HEK293 (cell line): ENCODE measurements at regions not wholly inside any gene's neighbourhood (a gene's known extent, or its start where the extent isn't known, plus 50 kb on each side); places are given as distances from the start of the nearest gene placed in this dataset.

Experiments used
- CTCF ChIA-PET: fragments of 350-600 bp; formaldehyde crosslinking; extraction: SDS; loops from one replicate; lab custom pipeline; 2021; ENCODE audit warnings: antibody characterized with exemption; lab: Yijun Ruan, JAX
- POLR2A ChIA-PET: fragments of 300-600 bp; formaldehyde crosslinking; extraction: SDS; loops from one replicate; lab custom pipeline; 2020; ENCODE audit warnings: antibody characterized with exemption, inconsistent platforms; lab: Yijun Ruan, JAX
- H3K27ac ChIP-seq: fragments of 200-500 bp; sonication (Bioruptor generic); 2 replicates; pipeline ENCODE4 v1.5.1; 2014; ENCODE audit warnings: low read depth, low read length, control low read depth, inconsistent platforms; ENCODE audit errors: extremely low read depth
- H3K36me3 ChIP-seq, 2 experiments: fragments of 200-500 bp in 1 of 2; sonication (Bioruptor generic) in 1 of 2; 1 replicate in 1 of 2; 2 replicates in 1 of 2; pipeline ENCODE4 v1.5.1; 2014 to 2017; ENCODE audit warnings: inconsistent platforms in 2 of 2, low read length in 2 of 2; ENCODE audit not compliant: control insufficient read depth in 2 of 2, insufficient read depth in 1 of 2
- H3K4me1 ChIP-seq: fragments of 200-500 bp; sonication (Bioruptor generic); 2 replicates; pipeline ENCODE4 v1.5.1; 2014; ENCODE audit warnings: mild to moderate bottlenecking, low read length, inconsistent platforms; ENCODE audit not compliant: control insufficient read depth, insufficient read depth
- H3K4me3 ChIP-seq: 2 replicates; pipeline ENCODE4 v1.5.1; 2011; ENCODE audit warnings: low read depth, mild to moderate bottlenecking, control low read depth, low read length, moderate library complexity
- H3K9me3 ChIP-seq: fragments of 200-500 bp; sonication (Bioruptor generic); 2 replicates; pipeline ENCODE4 v1.5.1; 2014; ENCODE audit warnings: low read depth, low read length, inconsistent platforms; ENCODE audit not compliant: control insufficient read depth, insufficient read depth
- KLF10 ChIP-seq: fragments of 450-650 bp; IDR thresholded peaks from 2 replicates; pipeline ENCODE4 v1.5.1; 2018; ENCODE audit warnings: missing biosample characterization, mild to moderate bottlenecking, missing genetic modification characterization
- MYNN ChIP-seq: fragments of 450-650 bp; formaldehyde crosslinking; IDR thresholded peaks from 2 replicates; pipeline ENCODE4 v1.5.1; 2016; ENCODE audit warnings: missing biosample characterization, missing genetic modification characterization, borderline replicate concordance
- RBAK ChIP-seq: fragments of 450-650 bp; formaldehyde crosslinking; IDR thresholded peaks from 2 replicates; pipeline ENCODE4 v1.5.1; 2016; ENCODE audit warnings: missing biosample characterization, missing genetic modification characterization
- REST ChIP-seq: fragments of 450-650 bp; formaldehyde crosslinking; IDR thresholded peaks from 2 replicates; pipeline ENCODE4 v1.5.1; 2016; ENCODE audit warnings: missing biosample characterization, missing genetic modification characterization
- TCF7L2 ChIP-seq: IDR thresholded peaks from 2 replicates; pipeline ENCODE4 v1.6.1; 2011; ENCODE audit warnings: low read depth, mild to moderate bottlenecking, inconsistent platforms, low read length, moderate library complexity, borderline replicate concordance
- YY1 ChIP-seq: fragments of 450-650 bp; formaldehyde crosslinking; IDR thresholded peaks from 2 replicates; pipeline ENCODE4 v1.5.1; 2018; ENCODE audit warnings: missing biosample characterization, missing genetic modification characterization
- ZFHX2 ChIP-seq: fragments of 450-650 bp; formaldehyde crosslinking; conservative IDR thresholded peaks from 2 replicates; pipeline ENCODE4 v1.5.1; 2016; ENCODE audit warnings: missing biosample characterization, missing genetic modification characterization
- ZIC2 ChIP-seq: fragments of 450-650 bp; formaldehyde crosslinking; IDR thresholded peaks from 2 replicates; pipeline ENCODE4 v1.5.1; 2016; ENCODE audit warnings: missing biosample characterization, missing genetic modification characterization
- ZNF112 ChIP-seq: fragments of 450-650 bp; formaldehyde crosslinking; IDR thresholded peaks from 2 replicates; pipeline ENCODE4 v1.5.0; 2017; ENCODE audit warnings: missing biosample characterization, missing genetic modification characterization
- ZNF16 ChIP-seq: fragments of 450-650 bp; formaldehyde crosslinking; IDR thresholded peaks from 2 replicates; pipeline ENCODE4 v1.5.1; 2016; ENCODE audit warnings: low read depth, missing biosample characterization, missing genetic modification characterization
- ZNF19 ChIP-seq: fragments of 450-650 bp; formaldehyde crosslinking; IDR thresholded peaks from 2 replicates; pipeline ENCODE4; 2016; ENCODE audit warnings: missing biosample characterization, missing genetic modification characterization, low read depth
- ZNF350 ChIP-seq: fragments of 450-650 bp; formaldehyde crosslinking; IDR thresholded peaks from 2 replicates; pipeline ENCODE4 v1.5.0; 2017; ENCODE audit warnings: missing biosample characterization, mild to moderate bottlenecking, missing genetic modification characterization
- ZNF394 ChIP-seq: fragments of 450-650 bp; formaldehyde crosslinking; IDR thresholded peaks from 2 replicates; pipeline ENCODE4 v1.5.1; 2016; ENCODE audit warnings: missing biosample characterization, missing genetic modification characterization, mild to moderate bottlenecking, moderate library complexity, borderline replicate concordance
- ZNF48 ChIP-seq: fragments of 450-650 bp; formaldehyde crosslinking; IDR thresholded peaks from 2 replicates; pipeline ENCODE4 v1.5.1; 2016; ENCODE audit warnings: missing biosample characterization, missing genetic modification characterization
- ZNF514 ChIP-seq: fragments of 450-650 bp; formaldehyde crosslinking; IDR thresholded peaks from 2 replicates; pipeline ENCODE4 v1.5.1; 2016; ENCODE audit warnings: missing biosample characterization, missing genetic modification characterization
- ZNF529 ChIP-seq: fragments of 450-650 bp; formaldehyde crosslinking; IDR thresholded peaks from 2 replicates; pipeline ENCODE4 v1.5.1; 2017; ENCODE audit warnings: missing genetic modification characterization, missing biosample characterization; ENCODE audit not compliant: insufficient replicate concordance
- ZNF530 ChIP-seq: fragments of 450-650 bp; formaldehyde crosslinking; IDR thresholded peaks from 2 replicates; pipeline ENCODE4 v1.5.1; 2016; ENCODE audit warnings: low read depth, missing biosample characterization, missing genetic modification characterization
- ZNF549 ChIP-seq: fragments of 450-650 bp; IDR thresholded peaks from 2 replicates; pipeline ENCODE4 v1.5.1; 2018; ENCODE audit warnings: missing biosample characterization, missing genetic modification characterization, mild to moderate bottlenecking, inconsistent platforms, moderate library complexity
- ZNF610 ChIP-seq: fragments of 450-650 bp; formaldehyde crosslinking; IDR thresholded peaks from 2 replicates; pipeline ENCODE4 v1.5.1; 2016; ENCODE audit warnings: missing biosample characterization, missing genetic modification characterization, borderline replicate concordance
- ZNF639 ChIP-seq: fragments of 450-650 bp; formaldehyde crosslinking; IDR thresholded peaks from 2 replicates; pipeline ENCODE4 v1.5.1; 2016; ENCODE audit warnings: missing biosample characterization, missing genetic modification characterization
- ZNF658 ChIP-seq: fragments of 450-650 bp; formaldehyde crosslinking; IDR thresholded peaks from 2 replicates; pipeline ENCODE4; 2016; ENCODE audit warnings: missing biosample characterization, missing genetic modification characterization
- ZNF670 ChIP-seq: fragments of 450-650 bp; formaldehyde crosslinking; IDR thresholded peaks from 2 replicates; pipeline ENCODE4 v1.5.1; 2016; ENCODE audit warnings: missing biosample characterization, missing genetic modification characterization, low read depth
- ZNF707 ChIP-seq: fragments of 450-650 bp; formaldehyde crosslinking; IDR thresholded peaks from 2 replicates; pipeline ENCODE4 v1.5.1; 2016; ENCODE audit warnings: missing biosample characterization, missing genetic modification characterization
- ZNF776 ChIP-seq: fragments of 450-650 bp; formaldehyde crosslinking; IDR thresholded peaks from 2 replicates; pipeline ENCODE4 v1.5.0; 2017; ENCODE audit warnings: missing biosample characterization, missing genetic modification characterization, borderline replicate concordance
- ZNF791 ChIP-seq: fragments of 450-650 bp; formaldehyde crosslinking; IDR thresholded peaks from 2 replicates; pipeline ENCODE4 v1.5.1; 2016; ENCODE audit warnings: missing biosample characterization, missing genetic modification characterization
- TF ChIP-seq, protein P1 (sequence below): fragments of 450-650 bp; formaldehyde crosslinking; IDR thresholded peaks from 2 replicates; pipeline ENCODE4 v1.5.1; 2016; ENCODE audit warnings: missing biosample characterization, missing genetic modification characterization, borderline replicate concordance
- TF ChIP-seq, protein P2 (sequence below): fragments of 450-650 bp; formaldehyde crosslinking; IDR thresholded peaks from 2 replicates; pipeline ENCODE4 v1.5.1; 2017; ENCODE audit warnings: missing biosample characterization, missing genetic modification characterization

- Histone ChIP-seq H3K27ac (no peak overlapping the region), H3K36me3 (no peaks in the 10 kb centered on the region), H3K4me3 (no peak overlapping the region), H3K4me1 (no peaks in the 10 kb centered on the region), H3K9me3 (no peaks in the 10 kb centered on the region)
- ChIA-PET POLR2A (no interaction called here), CTCF (no interaction called here)
- TF ChIP-seq ZNF658 (tag by site-specific recombination) (no peak), TCF7L2 (no peak), ZNF707 (tag by site-specific recombination) (no peak), ZNF19 (tag by site-specific recombination) (no peak), KLF10 (no peak), ZNF529 (no peak), ZNF112 (tag by site-specific recombination) (no peak), REST (no peak), ZNF530 (tag by site-specific recombination) (no peak), ZFHX2 (tag by site-specific recombination) (no peak), ZNF514 (tag by site-specific recombination) (no peak), ZNF610 (no peak), ZIC2 (tag by site-specific recombination) (no peak), RBAK (tag by site-specific recombination) (no peak)
- TF ChIP-seq, protein P1, sequence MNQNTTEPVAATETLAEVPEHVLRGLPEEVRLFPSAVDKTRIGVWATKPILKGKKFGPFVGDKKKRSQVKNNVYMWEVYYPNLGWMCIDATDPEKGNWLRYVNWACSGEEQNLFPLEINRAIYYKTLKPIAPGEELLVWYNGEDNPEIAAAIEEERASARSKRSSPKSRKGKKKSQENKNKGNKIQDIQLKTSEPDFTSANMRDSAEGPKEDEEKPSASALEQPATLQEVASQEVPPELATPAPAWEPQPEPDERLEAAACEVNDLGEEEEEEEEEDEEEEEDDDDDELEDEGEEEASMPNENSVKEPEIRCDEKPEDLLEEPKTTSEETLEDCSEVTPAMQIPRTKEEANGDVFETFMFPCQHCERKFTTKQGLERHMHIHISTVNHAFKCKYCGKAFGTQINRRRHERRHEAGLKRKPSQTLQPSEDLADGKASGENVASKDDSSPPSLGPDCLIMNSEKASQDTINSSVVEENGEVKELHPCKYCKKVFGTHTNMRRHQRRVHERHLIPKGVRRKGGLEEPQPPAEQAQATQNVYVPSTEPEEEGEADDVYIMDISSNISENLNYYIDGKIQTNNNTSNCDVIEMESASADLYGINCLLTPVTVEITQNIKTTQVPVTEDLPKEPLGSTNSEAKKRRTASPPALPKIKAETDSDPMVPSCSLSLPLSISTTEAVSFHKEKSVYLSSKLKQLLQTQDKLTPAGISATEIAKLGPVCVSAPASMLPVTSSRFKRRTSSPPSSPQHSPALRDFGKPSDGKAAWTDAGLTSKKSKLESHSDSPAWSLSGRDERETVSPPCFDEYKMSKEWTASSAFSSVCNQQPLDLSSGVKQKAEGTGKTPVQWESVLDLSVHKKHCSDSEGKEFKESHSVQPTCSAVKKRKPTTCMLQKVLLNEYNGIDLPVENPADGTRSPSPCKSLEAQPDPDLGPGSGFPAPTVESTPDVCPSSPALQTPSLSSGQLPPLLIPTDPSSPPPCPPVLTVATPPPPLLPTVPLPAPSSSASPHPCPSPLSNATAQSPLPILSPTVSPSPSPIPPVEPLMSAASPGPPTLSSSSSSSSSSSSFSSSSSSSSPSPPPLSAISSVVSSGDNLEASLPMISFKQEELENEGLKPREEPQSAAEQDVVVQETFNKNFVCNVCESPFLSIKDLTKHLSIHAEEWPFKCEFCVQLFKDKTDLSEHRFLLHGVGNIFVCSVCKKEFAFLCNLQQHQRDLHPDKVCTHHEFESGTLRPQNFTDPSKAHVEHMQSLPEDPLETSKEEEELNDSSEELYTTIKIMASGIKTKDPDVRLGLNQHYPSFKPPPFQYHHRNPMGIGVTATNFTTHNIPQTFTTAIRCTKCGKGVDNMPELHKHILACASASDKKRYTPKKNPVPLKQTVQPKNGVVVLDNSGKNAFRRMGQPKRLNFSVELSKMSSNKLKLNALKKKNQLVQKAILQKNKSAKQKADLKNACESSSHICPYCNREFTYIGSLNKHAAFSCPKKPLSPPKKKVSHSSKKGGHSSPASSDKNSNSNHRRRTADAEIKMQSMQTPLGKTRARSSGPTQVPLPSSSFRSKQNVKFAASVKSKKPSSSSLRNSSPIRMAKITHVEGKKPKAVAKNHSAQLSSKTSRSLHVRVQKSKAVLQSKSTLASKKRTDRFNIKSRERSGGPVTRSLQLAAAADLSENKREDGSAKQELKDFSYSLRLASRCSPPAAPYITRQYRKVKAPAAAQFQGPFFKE: no peak
These were observed 457.4 kb upstream of the DCN start for GRCh38 chr12:91640021-91640420.

- H3K27ac ChIP-seq: no peak overlapping the region
- H3K9me3 ChIP-seq: no peaks in the 10 kb centered on the region
- H3K4me3 ChIP-seq: no peak overlapping the region
- CTCF ChIA-PET: no interaction called here
- no peaks in the 10 kb centered on the region for H3K36me3 ChIP-seq
- POLR2A ChIA-PET: no interaction called here
- no peaks in the 10 kb centered on the region for H3K4me1 ChIP-seq
- TF ChIP-seq ZNF549 (tag by site-specific recombination) (no peak), MYNN (tag by site-specific recombination) (no peak), ZNF670 (no peak), ZNF394 (no peak), ZNF350 (no peak), ZNF48 (tag by site-specific recombination) (no peak), YY1 (tag by site-specific recombination) (no peak), ZNF776 (tag by site-specific recombination) (no peak), ZNF639 (tag by site-specific recombination) (no peak), ZNF791 (tag by site-specific recombination) (no peak), ZNF16 (tag by site-specific recombination) (no peak)
- TF ChIP-seq, protein P2, sequence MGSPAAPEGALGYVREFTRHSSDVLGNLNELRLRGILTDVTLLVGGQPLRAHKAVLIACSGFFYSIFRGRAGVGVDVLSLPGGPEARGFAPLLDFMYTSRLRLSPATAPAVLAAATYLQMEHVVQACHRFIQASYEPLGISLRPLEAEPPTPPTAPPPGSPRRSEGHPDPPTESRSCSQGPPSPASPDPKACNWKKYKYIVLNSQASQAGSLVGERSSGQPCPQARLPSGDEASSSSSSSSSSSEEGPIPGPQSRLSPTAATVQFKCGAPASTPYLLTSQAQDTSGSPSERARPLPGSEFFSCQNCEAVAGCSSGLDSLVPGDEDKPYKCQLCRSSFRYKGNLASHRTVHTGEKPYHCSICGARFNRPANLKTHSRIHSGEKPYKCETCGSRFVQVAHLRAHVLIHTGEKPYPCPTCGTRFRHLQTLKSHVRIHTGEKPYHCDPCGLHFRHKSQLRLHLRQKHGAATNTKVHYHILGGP (tag by site-specific recombination): no peak
These were observed 456.7 kb upstream of the DCN start for GRCh38 chr12:91639327-91639726.
